Subcutaneous abdominal adipose tissue (tissue), 5 donors: ENCODE measurements at regions not wholly inside any gene's neighbourhood (a gene's known extent, or its start where the extent isn't known, plus 50 kb on each side); places are given as distances from the start of the nearest gene placed in this dataset.
"Not testable (repeated sequence)": the region's sequence is repeated elsewhere in the genome, so short reads cannot be mapped to it uniquely, and the experiment has no call there.

ENCODE experiments used
- H3K27ac ChIP-seq: one replicate; pipeline ENCODE4 v1.7.0; 2013; ENCODE audit warnings: low read depth, mild to moderate bottlenecking, inconsistent platforms, low read length, moderate library complexity
- H3K27me3 ChIP-seq, 5 donors: one replicate each; pipeline ENCODE4 v1.7.0; 2013; ENCODE audit warnings: low read length in 5 of 5, inconsistent platforms in 1 of 5; ENCODE audit not compliant: control insufficient read depth in 5 of 5, insufficient read depth in 4 of 5
- H3K36me3 ChIP-seq, 5 donors: one replicate each; pipeline ENCODE4 v1.7.0; 2013; ENCODE audit warnings: low read length in 5 of 5; ENCODE audit not compliant: control insufficient read depth in 5 of 5, insufficient read depth in 5 of 5
- H3K4me1 ChIP-seq, 5 donors: one replicate each; pipeline ENCODE4 v1.7.0; 2013; ENCODE audit warnings: low read length in 5 of 5, mild to moderate bottlenecking in 3 of 5, moderate library complexity in 1 of 5; ENCODE audit not compliant: control insufficient read depth in 5 of 5, insufficient read depth in 5 of 5
- H3K4me3 ChIP-seq, 5 donors: one replicate each; pipeline ENCODE4 v1.7.0; 2013; ENCODE audit warnings: low read length in 5 of 5, low read depth in 1 of 5
- H3K9ac ChIP-seq, 5 donors: one replicate each; pipeline ENCODE4 v1.7.0; 2013; ENCODE audit warnings: low read length in 5 of 5, mild to moderate bottlenecking in 4 of 5, moderate library complexity in 3 of 5
- H3K9me3 ChIP-seq, 5 donors: one replicate each; pipeline ENCODE4 v1.7.0; 2013; ENCODE audit warnings: low read length in 5 of 5; ENCODE audit not compliant: control insufficient read depth in 5 of 5
- donor health status: healthy.
- donor health status: healthy.
- donor health status: healthy.
- donor health status: healthy.
- donor health status: healthy.

- Histone ChIP-seq H3K4me3 (no peak overlapping the region), H3K4me1 (no peaks in the 10 kb centered on the region), H3K9me3 (no peaks in the 10 kb centered on the region), H3K36me3 (no peaks in the 10 kb centered on the region), H3K27me3 (no peaks in the 10 kb centered on the region), H3K27ac (no peak overlapping the region), H3K9ac (no peak overlapping the region)
Observed at GRCh38 chr6:50992704-50993625, 174.3 kb downstream of the TFAP2B start.

- Histone ChIP-seq H3K27me3 (no peaks in the 10 kb centered on the region), H3K27ac (no peak overlapping the region), H3K4me3 (no peak overlapping the region), H3K36me3 (no peaks in the 10 kb centered on the region), H3K9me3 (no peaks in the 10 kb centered on the region), H3K9ac (no peak overlapping the region), H3K4me1 (peaks cover 0 to 4% (median 0%) of the 10 kb centered on the region in 5 donors)
Observed at GRCh38 chr6:50993941-50994720, 175.5 kb downstream of the TFAP2B start.

GRCh38 chr6:50995036-50995435, 176.4 kb downstream of the TFAP2B start:
- Histone ChIP-seq H3K9ac (no peak overlapping the region), H3K4me3 (no peak overlapping the region)

GRCh38 chr6:50998905-50999304, 180.2 kb downstream of the TFAP2B start:
- H3K9ac ChIP-seq = no peak overlapping the region
- no peak overlapping the region for H3K4me3 ChIP-seq
- H3K27ac ChIP-seq = no peak overlapping the region
- H3K4me1 ChIP-seq = peaks cover 0 to 4% (median 0%) of the 10 kb centered on the region in 5 donors
- no peaks in the 10 kb centered on the region for H3K27me3 ChIP-seq
- no peaks in the 10 kb centered on the region for H3K9me3 ChIP-seq
- H3K36me3 ChIP-seq = no peaks in the 10 kb centered on the region

More at GRCh38 chr6:50995036-50995435, 176.4 kb downstream of the TFAP2B start:
- Histone ChIP-seq H3K27ac (no peak overlapping the region), H3K27me3 (no peaks in the 10 kb centered on the region), H3K4me1 (peaks cover 0 to 4% (median 0%) of the 10 kb centered on the region in 5 donors), H3K9me3 (no peaks in the 10 kb centered on the region), H3K36me3 (no peaks in the 10 kb centered on the region)

- no peak overlapping the region for H3K4me3 ChIP-seq
- H3K27me3 ChIP-seq = no peaks in the 10 kb centered on the region
- H3K9ac ChIP-seq = no peak overlapping the region
- no peak overlapping the region for H3K27ac ChIP-seq
- peaks cover 0 to 4% (median 0%) of the 10 kb centered on the region in 5 donors for H3K4me1 ChIP-seq
- H3K36me3 ChIP-seq = no peaks in the 10 kb centered on the region
- no peaks in the 10 kb centered on the region for H3K9me3 ChIP-seq
Observed at GRCh38 chr6:51001399-51001798, 182.7 kb downstream of the TFAP2B start.

- H3K4me3 ChIP-seq = no peak overlapping the region
- H3K9me3 ChIP-seq = peaks cover 0 to 3% (median 0%) of the 10 kb centered on the region in 5 donors
- H3K4me1 ChIP-seq = no peaks in the 10 kb centered on the region
- H3K27me3 ChIP-seq = no peaks in the 10 kb centered on the region
- no peaks in the 10 kb centered on the region for H3K36me3 ChIP-seq
- H3K27ac ChIP-seq = no peak overlapping the region
- no peak overlapping the region for H3K9ac ChIP-seq
Observed at GRCh38 chr6:51004380-51004779, 185.7 kb downstream of the TFAP2B start.

- Histone ChIP-seq H3K27ac (no peak overlapping the region), H3K4me3 (no peak overlapping the region), H3K9ac (no peak overlapping the region), H3K36me3 (no peaks in the 10 kb centered on the region), H3K27me3 (no peaks in the 10 kb centered on the region), H3K4me1 (no peaks in the 10 kb centered on the region), H3K9me3 (peaks cover 0 to 3% (median 0%) of the 10 kb centered on the region in 5 donors)
Observed at GRCh38 chr6:51005779-51006178, 187.1 kb downstream of the TFAP2B start.

GRCh38 chr6:51007237-51007636, 188.6 kb downstream of the TFAP2B start:
- H3K9ac ChIP-seq = no peak overlapping the region
- H3K36me3 ChIP-seq = no peaks in the 10 kb centered on the region
- H3K9me3 ChIP-seq = peaks cover 0 to 3% (median 0%) of the 10 kb centered on the region in 5 donors
- H3K27me3 ChIP-seq = no peaks in the 10 kb centered on the region
- H3K4me3 ChIP-seq = no peak overlapping the region
- H3K4me1 ChIP-seq = no peaks in the 10 kb centered on the region
- H3K27ac ChIP-seq = no peak overlapping the region

- H3K27ac ChIP-seq, H3K4me3 ChIP-seq, H3K4me1 ChIP-seq, H3K9me3 ChIP-seq, H3K9ac ChIP-seq, H3K36me3 ChIP-seq, H3K27me3 ChIP-seq: not testable (repeated sequence)
Observed at GRCh38 chr6:51008693-51009092, 190.0 kb downstream of the TFAP2B start.

GRCh38 chr6:51013376-51013775, 194.7 kb downstream of the TFAP2B start:
- H3K27ac ChIP-seq = no peak overlapping the region
- no peaks in the 10 kb centered on the region for H3K4me1 ChIP-seq
- H3K36me3 ChIP-seq = no peaks in the 10 kb centered on the region
- peaks cover 0 to 3% (median 0%) of the 10 kb centered on the region in 5 donors for H3K9me3 ChIP-seq
- H3K9ac ChIP-seq = no peak overlapping the region
- no peak overlapping the region for H3K4me3 ChIP-seq
- no peaks in the 10 kb centered on the region for H3K27me3 ChIP-seq
